ENCODE measurements at regions not wholly inside any gene's neighbourhood (a gene's known extent, or its start where the extent isn't known, plus 50 kb on each side); places are given as distances from the start of the nearest gene placed in this dataset.

- TF ChIP-seq, protein P1, sequence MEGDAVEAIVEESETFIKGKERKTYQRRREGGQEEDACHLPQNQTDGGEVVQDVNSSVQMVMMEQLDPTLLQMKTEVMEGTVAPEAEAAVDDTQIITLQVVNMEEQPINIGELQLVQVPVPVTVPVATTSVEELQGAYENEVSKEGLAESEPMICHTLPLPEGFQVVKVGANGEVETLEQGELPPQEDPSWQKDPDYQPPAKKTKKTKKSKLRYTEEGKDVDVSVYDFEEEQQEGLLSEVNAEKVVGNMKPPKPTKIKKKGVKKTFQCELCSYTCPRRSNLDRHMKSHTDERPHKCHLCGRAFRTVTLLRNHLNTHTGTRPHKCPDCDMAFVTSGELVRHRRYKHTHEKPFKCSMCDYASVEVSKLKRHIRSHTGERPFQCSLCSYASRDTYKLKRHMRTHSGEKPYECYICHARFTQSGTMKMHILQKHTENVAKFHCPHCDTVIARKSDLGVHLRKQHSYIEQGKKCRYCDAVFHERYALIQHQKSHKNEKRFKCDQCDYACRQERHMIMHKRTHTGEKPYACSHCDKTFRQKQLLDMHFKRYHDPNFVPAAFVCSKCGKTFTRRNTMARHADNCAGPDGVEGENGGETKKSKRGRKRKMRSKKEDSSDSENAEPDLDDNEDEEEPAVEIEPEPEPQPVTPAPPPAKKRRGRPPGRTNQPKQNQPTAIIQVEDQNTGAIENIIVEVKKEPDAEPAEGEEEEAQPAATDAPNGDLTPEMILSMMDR (IDR thresholded peaks at IDR 0.05; ENCODE audit: insufficient read depth, low read depth, low read length, missing control alignments) = no peak
- no peak for DNase-seq (ENCODE audit: low read depth)
- no peak overlapping the region for H3K4me3 ChIP-seq (ENCODE audit: low read length)
Measured at GRCh38 chr21:45351526-45352275, 53.3 kb upstream of the COL18A1 start.

DNA sequence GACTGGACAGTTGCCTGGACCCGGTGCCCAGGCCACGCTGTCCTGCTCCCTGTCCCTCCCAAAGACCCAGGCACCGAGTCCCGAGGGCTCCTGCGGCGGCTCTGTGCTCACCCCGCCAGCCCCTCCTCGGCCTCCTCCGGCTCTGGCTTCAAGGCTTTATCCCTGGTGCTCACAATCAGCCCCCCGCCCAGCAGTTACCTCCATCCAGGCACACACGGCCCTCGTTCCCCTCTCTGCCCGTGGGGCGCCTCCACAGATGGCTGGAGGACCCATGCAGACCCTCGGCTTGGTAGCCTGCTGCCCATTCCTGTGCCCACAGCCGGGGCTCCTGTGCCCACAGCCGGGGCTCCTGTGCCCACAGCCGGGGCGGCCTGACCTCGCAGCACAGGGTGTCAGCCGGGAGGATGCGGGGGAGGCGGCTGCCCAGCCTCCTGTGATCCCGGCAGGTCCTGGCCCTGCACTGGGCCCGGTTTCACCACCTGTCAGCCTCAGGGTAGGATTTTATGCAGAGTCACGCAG lies 52.3 kb upstream of the COL18A1 start:
- no peak for DNase-seq (ENCODE audit: low read depth)
- H3K4me3 ChIP-seq (ENCODE audit: low read length) = no peak overlapping the region
- TF ChIP-seq, protein P1 (IDR thresholded peaks at IDR 0.05; ENCODE audit: insufficient read depth, low read depth, low read length, missing control alignments) = no peak

DNA sequence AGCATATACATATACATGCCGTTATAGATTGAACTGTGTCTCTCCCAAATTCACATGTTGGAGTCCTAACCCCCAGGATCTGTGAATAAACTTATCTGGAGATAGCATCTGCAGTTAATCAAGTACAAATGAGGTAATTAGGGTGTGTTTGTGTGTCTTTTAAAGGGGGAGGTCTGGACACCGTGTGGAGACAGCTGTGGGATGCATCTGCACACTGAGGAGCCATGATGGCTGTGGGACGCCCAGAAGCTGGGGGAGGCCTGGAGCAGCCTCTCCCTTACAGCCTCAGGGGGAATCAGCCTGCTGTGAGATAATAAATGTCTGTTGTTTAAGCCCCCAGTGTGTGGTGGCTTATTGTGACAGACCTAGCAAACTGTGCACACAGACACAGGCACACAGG lies 51.8 kb upstream of the COL18A1 start:
- no peak for DNase-seq (ENCODE audit: low read depth)
- no peak overlapping the region for H3K4me3 ChIP-seq (ENCODE audit: low read length)
- TF ChIP-seq, protein P1 (IDR thresholded peaks at IDR 0.05; ENCODE audit: insufficient read depth, low read depth, low read length, missing control alignments) = no peak

- no peak for DNase-seq (ENCODE audit: low read depth)
- TF ChIP-seq, protein P1 (IDR thresholded peaks at IDR 0.05; ENCODE audit: insufficient read depth, low read depth, low read length, missing control alignments) = no peak
- no peak overlapping the region for H3K4me3 ChIP-seq (ENCODE audit: low read length)
Measured at GRCh38 chr21:45354970-45355369, 50.0 kb upstream of the COL18A1 start.

Data from epithelial cell of esophagus (primary cell).